ENCODE measurements at regions not wholly inside any gene's neighbourhood (a gene's known extent, or its start where the extent isn't known, plus 50 kb on each side); places are given as distances from the start of the nearest gene placed in this dataset.

- H3K9ac ChIP-seq (replicated peaks in 1 of 4; ENCODE audit: extremely low read depth in 1 of 4, low read depth in 3 of 4, low read length in 3 of 4): no peak overlapping the region
- no peak overlapping the region for H3K4me3 ChIP-seq (ENCODE audit: extremely low read depth in 1 of 4, insufficient read depth in 2 of 4, low read depth in 3 of 4, low read length in 4 of 4)
- ChIA-PET CTCF (ENCODE audit: partially characterized antibody) (interaction anchor here (1.1 kb wide), 1 partner anchor 54 kb away, joined by 3 read pairs; no protein-coding TSS in a partner anchor), POLR2A (ENCODE audit: partially characterized antibody) (no interaction called here)
- H3K23me2 ChIP-seq (ENCODE audit: low read depth, low read length): no peaks in the 10 kb centered on the region
- H2AFZ ChIP-seq (ENCODE audit: low read length): no peak overlapping the region
- H2AK5ac ChIP-seq (ENCODE audit: low read depth, low read length): no peak overlapping the region
- H3K4me1 ChIP-seq (replicated peaks in 1 of 4; ENCODE audit: control insufficient read depth in 3 of 4, insufficient read depth in 4 of 4, low read length in 3 of 4): peaks cover 0 to 5% (median 0%) of the 10 kb centered on the region in 4 experiments; a peak in 2 of 7 replicates
- no peaks in the 10 kb centered on the region; a peak in 1 of 4 replicates for H3K9me3 ChIP-seq (ENCODE audit: insufficient read depth in 2 of 2, low read depth in 1 of 2, low read length in 1 of 2)
- no peak for FAIRE-seq
- H3K14ac ChIP-seq (ENCODE audit: insufficient read length): no peak overlapping the region
- H3K79me1 ChIP-seq (ENCODE audit: low read depth, low read length): no peaks in the 10 kb centered on the region
- no peak overlapping the region for H2BK5ac ChIP-seq (ENCODE audit: low read depth, low read length)
- TF ChIP-seq RXRA (IDR thresholded peaks at IDR 0.05; ENCODE audit: insufficient read depth, low read depth, low read length) (no peak), TEAD4 (IDR thresholded peaks at IDR 0.05; ENCODE audit: low read depth, low read length) (no peak), ASH2L (IDR thresholded peaks at IDR 0.05; ENCODE audit: low read length) (no peak), JUND (IDR thresholded peaks at IDR 0.05; ENCODE audit: low read length) (no peak), SUZ12 (IDR thresholded peaks at IDR 0.05; ENCODE audit: low read length) (no peak), EGR1 (IDR thresholded peaks at IDR 0.05; ENCODE audit: borderline replicate concordance, low read depth, low read length) (no peak), SIRT6 (IDR thresholded peaks at IDR 0.05; ENCODE audit: low read length) (no peak), SP2 (IDR thresholded peaks at IDR 0.05; ENCODE audit: low read length) (no peak)
- no peak overlapping the region for H3K4ac ChIP-seq (replicated peaks; ENCODE audit: insufficient read length, low read depth, low read length)
- H3K36me3 ChIP-seq (ENCODE audit: control insufficient read depth in 2 of 4, insufficient read depth in 4 of 4, low read length in 3 of 4): no peaks in the 10 kb centered on the region
- no peaks in the 10 kb centered on the region for H3K79me2 ChIP-seq (ENCODE audit: control insufficient read depth in 1 of 2, insufficient read depth in 2 of 2, low read length in 2 of 2)
- no peaks in the 10 kb centered on the region for H3K27me3 ChIP-seq (replicated peaks in 1 of 4; ENCODE audit: control insufficient read depth in 3 of 4, extremely low read depth in 1 of 4, insufficient read depth in 3 of 4, low read length in 3 of 4)
- H4K91ac ChIP-seq (replicated peaks; ENCODE audit: insufficient read length, low read length): no peak overlapping the region
- no peak overlapping the region for H3K4me2 ChIP-seq (ENCODE audit: insufficient read depth in 1 of 2, low read depth in 2 of 2, low read length in 2 of 2)
- H2BK120ac ChIP-seq (replicated peaks; ENCODE audit: low read depth, low read length): no peak overlapping the region
- DNase-seq (ENCODE audit: low read depth in 1 of 2, low spot score in 2 of 2): no peak
- no peaks in the 10 kb centered on the region for H4K20me1 ChIP-seq (replicated peaks in 1 of 2; ENCODE audit: control insufficient read depth in 1 of 2, insufficient read depth in 2 of 2, low read length in 2 of 2)
- H2BK12ac ChIP-seq (ENCODE audit: low read depth, low read length): no peak overlapping the region
- no peak overlapping the region for H3K18ac ChIP-seq (ENCODE audit: extremely low read depth, low read length)
- H2BK20ac ChIP-seq (ENCODE audit: low read length): no peak overlapping the region
- no peak overlapping the region for H4K8ac ChIP-seq (ENCODE audit: extremely low read depth, insufficient read depth, low read length)
- no peak overlapping the region for H4K5ac ChIP-seq (ENCODE audit: insufficient read length, low read depth, low read length)
- H3K56ac ChIP-seq (replicated peaks; ENCODE audit: insufficient read length, low read depth, low read length): no peak overlapping the region
- WGBS, 2 experiments (ENCODE audit: extremely low coverage in 1 of 2, insufficient coverage in 1 of 2, insufficient read length in 1 of 2, insufficient replicate concordance in 2 of 2, low coverage in 1 of 2, low lambda C conversion rate in 2 of 2, missing lambda C conversion rate in 1 of 2): 91% methylated on average over 19 of the region's 19 CpGs; no CpG with 5 or more reads in 1 of the 2 experiments
- no peak overlapping the region for H3K23ac ChIP-seq (ENCODE audit: insufficient read length)
- no peak overlapping the region for H3K27ac ChIP-seq (ENCODE audit: low read depth, low read length)
- no peak overlapping the region for H2BK15ac ChIP-seq (ENCODE audit: low read length)
Observed at GRCh38 chr9:134242706-134243105, 78.3 kb upstream of the RNU6ATAC start.
